HG02943 (cell line): ENCODE measurements at regions not wholly inside any gene's neighbourhood (a gene's known extent, or its start where the extent isn't known, plus 50 kb on each side); places are given as distances from the start of the nearest gene placed in this dataset.
"Not testable (repeated sequence)": the region's sequence is repeated elsewhere in the genome, so short reads cannot be mapped to it uniquely, and the experiment has no call there.

Experiments
- ATAC-seq: cut with Tn5 transposase; IDR thresholded peaks from one replicate; pipeline ENCODE4 v1.9.1; 2021; ENCODE audit warnings: mild to moderate bottlenecking, low read depth, moderate library complexity; ENCODE audit not compliant: unreplicated experiment

DNA sequence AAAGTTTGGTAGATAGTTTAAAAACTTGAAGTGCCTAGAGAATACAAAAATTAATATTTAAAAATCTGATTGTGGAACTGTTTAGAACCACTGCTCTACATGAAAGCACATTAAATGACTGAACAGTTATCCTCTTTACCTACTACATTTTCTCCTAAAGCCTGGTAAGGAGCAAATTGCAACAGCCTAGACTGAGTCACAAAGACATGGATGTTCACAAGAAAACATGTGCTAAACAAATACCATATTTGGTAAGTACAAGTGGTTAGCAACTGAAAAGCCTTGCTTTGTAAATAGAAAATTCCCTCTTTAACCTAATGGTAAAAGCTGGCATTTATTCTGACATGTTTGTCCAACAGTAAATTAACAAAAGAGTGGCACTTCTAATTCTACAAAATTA lies 203.1 kb downstream of the FBXO8 start:
- ATAC-seq: no peak

DNA sequence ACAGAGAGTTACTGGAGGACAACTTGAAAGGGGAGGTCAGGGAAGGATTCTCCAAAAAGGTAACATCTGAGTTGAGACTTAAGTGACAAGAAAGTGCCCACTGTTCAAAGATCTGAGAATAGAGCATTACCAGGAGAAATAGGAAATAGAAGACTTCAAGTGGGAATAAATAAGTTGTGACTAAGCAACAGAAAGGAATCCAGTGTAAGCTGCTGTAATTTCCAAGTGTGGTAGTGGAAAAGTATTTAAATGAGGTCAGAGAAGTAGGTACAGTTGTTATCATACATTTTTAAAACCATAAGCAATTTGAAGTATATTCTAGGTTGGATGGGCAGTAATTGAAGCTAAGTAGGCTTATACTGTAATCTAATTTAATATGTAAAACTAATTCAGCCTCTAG lies 211.9 kb downstream of the FBXO8 start:
- ATAC-seq: no peak

DNA sequence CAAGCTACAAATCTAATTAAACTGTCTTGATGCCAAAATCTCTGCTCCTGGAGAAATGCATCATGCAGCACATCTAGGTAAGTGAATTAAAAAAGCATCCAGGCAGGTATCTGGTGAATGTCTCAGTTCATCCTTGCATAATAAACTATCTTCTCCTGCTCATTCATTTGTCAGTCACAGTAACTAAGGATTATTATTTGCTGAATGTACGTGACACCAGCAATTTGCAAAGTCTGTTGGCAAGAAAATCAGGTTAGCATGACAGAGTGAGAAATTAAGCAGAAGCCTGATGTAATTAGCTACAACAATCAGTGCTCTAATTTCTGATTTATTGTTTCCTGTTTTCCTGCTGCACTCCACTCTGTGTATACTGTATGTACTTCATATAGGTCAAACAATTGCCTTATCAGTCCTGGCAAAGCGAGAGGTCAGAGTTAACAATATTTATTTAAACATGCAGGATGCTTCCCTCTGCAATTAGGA lies 213.6 kb downstream of the FBXO8 start:
- no peak for ATAC-seq

DNA sequence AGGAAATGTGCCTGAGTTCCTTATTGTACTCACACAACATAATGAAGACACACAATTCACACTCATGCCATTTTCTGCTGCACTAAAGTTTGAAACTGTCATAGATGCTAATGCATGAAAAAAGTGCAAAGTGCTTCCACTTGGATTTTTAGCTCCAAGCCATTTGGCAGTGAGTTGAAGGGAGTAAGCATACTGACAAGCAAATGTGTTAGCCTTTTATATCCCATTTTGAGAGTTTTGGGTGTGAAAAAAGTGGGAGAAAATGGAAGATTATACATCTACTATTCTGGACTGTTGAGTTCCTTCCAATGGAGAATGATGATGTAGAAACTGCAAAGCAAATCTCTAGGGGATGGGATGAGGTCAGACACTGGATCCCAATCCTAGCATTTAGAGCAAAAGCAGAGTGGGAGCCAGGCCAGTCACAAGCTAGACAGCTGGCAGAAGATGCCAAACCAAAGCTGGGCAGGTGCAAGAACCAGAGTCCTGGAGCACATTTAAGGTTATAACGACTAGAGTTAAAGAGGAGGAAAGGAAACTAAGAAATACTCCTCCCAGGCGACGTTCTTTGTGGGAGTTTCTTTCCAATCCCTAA lies 216.8 kb downstream of the FBXO8 start:
- no peak for ATAC-seq

DNA sequence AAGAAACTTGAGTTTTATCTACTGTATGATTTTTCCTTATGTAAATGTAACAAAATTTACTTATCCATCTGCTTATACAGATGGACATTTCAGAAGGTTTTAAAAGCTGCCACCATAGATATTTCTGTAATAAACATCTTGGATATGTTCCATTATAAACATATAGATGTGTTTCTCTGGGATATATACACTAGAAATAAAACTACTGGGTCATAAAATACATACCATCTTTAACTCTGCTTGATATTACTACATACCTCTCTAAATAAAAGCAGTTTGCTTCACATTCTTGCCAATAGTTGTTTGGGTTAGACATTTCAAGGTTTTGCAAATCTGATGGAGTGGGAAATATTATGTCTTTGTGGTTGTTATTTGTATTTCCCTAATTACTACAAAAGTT lies 220.6 kb downstream of the FBXO8 start:
- ATAC-seq: no peak

DNA sequence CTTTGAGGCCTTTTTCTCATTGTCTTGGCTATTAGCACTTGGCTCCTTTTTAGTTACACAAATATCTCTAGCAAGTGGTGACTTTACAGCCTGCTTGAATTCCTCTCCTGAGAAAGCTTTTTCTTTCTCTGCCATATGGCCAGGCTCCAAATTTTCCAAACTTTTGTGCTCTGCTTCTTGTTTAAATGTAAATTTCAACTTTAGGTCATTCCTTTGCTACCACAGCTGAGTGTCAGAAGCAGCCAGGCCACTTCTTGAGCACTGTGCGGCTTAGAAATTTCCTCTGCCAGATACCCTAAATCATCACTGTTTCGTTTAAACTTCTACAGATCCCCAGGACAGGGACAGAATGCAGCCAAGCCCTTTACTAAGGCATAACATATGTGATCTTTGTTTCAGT lies 222.4 kb downstream of the FBXO8 start:
- ATAC-seq: no peak

DNA sequence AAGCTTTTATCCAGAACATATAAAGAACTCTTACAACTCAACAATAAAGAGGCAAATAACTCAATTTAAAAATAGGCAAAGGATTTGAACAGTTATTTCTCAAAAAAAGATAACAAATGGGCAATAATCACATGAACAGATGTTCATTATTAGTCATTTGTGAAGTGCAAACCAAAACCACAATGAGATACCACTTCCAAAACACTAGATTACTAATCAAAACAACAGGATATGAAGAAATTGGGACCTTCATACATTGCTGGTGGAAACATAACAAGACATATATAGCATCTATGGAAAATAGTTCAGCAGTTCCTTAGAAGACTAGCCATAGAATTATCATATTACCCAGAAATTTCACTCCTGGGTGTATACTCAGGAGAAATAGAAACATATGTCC lies 224.6 kb downstream of the FBXO8 start:
- ATAC-seq: no peak

DNA sequence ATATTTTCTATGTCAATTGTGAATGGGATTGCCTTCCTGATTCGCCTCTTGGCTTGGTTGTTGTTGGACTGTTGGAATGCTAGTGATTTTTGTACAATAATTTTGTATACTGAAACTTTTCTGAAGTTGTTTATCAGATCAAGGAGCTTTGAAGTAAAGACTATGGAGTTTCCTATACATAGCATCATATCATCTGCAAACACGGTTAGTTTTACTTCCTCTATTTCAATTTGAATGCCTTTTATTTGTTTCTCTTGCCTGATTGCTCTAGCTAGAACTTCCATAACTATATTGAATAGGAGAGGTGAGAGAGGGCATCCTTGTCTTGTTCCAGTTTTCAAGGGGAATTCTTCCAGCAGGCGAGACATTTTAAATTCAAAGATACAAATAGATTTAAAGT lies 226.5 kb downstream of the FBXO8 start:
- no peak for ATAC-seq

DNA sequence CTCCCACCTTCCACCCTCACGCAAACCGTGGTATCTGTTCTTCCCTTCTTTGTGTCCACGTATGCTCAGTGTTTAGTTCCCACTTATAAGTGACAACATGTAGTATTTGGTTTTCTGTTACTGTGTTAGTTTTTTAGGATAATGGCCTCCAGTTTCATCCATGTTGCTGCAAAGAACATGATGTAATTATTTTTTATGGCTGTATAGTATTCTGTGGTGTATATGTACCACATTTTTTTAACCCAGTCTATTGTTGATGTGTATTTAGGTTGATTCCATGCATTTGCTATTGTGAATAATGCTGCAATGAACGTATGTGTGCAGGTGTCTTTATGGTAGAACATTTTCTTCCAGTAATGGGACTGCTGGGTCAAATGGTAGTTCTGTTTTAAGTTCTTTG lies 228.1 kb downstream of the FBXO8 start:
- ATAC-seq: no peak

DNA sequence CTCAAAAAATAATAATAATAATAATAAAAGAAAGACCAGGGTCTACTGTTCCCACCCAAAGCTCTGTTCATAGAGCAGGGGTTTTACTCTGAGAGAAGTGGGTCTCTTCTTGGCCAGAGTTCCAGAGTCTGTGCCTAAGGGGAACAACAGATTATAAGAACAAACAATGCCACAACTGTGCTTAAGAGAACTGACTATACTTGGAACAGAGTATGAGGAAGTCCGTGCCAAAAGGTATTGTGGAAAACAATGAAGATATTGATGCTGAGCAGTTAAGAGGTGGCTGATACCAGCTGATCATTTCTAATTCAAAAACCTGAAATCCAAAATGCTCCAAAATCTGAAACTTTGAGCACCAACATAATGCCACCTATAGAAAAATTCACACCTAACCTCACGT lies 229.6 kb downstream of the FBXO8 start:
- no peak for ATAC-seq

DNA sequence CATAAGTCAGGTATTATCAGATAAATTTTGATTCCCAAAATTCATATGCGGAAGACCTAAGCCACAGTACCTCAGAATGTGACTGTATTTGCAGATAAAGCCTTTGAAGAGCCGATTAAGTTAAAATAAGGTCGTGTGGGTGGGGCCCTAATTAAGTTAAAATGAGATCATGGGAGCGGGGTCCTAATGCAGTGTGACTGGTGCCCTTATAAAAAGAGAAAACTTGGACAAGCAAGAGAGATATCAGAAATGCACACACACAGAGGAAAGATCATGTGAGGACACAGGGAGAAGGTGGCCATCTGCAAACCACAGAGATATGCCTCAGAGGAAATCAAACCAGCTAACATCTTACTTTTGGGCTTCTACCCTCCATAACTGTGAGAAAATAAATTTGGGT lies 236.1 kb downstream of the FBXO8 start:
- ATAC-seq: no peak

DNA sequence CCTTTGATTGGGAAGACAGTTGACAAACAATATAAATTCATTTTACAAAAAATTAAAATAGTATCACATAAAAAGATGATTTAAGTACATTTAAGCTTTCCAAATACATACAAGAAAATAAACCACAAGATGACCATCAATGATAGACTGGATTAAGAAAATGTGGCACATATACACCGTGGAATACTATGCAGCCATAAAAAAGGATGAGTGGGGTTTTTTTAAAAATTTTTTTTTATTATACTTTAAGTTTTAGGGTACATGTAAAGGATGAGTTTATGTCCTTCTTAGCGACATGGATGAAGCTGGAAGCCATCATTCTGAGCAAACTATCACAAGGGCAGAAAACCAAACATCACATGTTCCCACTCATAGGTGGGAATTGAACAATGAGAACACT lies 237.6 kb downstream of the FBXO8 start:
- ATAC-seq: not testable (repeated sequence)

DNA sequence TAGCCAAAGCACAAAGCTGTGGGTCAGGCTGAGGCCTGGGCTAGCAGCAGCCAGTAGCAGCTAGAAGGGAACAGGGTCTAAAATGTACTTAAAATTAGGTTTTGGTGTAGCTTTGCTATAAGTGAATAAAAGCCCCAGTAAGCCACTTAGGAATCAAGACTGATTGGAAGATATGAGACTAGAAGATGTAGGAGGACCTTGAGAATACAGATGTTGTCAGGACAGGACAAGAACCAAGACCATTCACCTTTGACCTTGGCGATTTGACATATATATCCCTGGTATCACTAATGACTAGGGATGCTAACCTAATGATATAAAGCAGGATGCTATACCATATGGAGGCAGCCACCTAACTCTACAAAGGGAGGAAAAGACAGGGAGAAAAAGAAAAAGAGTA lies 238.1 kb downstream of the FBXO8 start:
- ATAC-seq: no peak

DNA sequence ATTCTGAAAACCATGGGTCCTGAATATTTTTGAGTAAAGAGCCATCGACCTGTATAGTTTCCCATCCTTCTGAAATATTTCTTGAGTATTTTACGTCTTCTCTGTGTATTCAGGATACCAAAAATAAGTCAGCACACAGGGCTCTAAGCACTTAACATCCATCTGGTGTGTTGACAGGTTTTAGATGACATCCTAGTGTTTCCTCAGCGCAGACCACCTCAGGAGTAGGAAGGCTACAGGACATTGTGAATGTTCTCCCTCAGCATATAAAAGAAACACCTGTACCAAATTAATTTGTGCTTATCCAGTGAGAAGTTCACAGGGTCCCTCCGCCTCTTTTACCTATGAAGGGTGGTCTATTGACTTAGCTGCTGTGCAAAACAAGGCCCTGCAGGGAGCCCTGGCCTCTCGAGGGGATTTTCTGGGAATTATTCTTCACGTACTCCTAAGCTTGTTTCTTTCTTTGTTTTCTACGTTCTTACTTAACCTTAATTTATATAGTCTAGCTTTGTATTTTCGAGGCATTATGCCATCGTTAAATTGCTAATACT lies 241.8 kb downstream of the FBXO8 start:
- no peak for ATAC-seq

DNA sequence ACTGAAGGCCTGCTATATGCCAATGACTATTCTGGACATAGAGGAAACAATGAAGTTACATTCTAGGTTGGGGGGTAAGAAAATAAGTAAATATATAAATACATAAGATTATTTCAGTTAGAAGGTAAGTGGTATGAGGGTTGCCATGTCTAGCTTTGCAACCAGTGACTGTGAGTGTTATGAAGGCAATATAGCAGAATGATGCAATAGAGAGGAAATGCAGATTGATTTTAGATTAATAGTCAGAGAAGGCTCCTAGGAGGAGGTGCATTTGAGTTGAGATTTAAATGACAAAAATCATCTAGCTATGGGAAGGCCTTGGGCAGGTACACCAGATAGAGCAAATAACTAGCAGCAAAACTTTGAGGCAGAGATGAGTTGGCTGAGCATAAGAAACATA lies 243.2 kb downstream of the FBXO8 start:
- ATAC-seq: no peak

DNA sequence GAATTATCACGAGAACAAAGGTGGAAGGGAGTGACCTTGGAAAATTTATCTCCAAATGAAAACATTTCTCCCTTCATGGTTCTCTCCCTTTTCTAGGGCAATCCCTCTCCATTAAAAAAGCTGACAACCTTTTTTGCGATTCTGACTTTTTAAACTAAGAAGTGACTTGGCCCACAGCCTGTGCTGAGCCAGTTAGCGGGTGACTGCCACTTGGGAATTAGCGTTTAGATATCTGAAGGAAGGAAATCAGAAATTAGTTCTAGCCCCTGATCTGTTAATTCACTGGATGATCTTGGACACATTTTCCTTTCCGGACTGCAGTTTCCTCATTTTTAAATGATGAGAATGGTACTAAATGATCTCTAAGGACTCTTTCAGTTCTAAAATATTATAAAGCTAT lies 245.0 kb downstream of the FBXO8 start:
- no peak for ATAC-seq

DNA sequence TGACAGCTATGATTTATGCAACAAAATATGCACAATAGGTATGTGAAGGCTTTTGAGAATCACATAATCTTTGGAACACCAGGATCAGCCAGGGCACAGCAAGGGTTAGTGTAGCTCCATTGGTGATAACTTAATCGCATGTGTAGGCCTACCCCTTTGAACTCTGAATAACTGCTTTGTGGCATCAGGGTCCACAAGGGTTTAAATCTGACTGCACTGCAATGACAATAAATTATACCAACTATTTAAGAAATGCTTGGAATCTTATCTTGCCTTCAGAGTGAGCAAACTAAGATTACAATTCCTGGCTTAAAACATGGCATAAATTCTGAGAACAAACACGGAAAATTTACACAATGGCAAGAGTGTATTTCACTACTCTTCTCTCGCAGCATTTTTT lies 245.8 kb downstream of the FBXO8 start:
- ATAC-seq: no peak

DNA sequence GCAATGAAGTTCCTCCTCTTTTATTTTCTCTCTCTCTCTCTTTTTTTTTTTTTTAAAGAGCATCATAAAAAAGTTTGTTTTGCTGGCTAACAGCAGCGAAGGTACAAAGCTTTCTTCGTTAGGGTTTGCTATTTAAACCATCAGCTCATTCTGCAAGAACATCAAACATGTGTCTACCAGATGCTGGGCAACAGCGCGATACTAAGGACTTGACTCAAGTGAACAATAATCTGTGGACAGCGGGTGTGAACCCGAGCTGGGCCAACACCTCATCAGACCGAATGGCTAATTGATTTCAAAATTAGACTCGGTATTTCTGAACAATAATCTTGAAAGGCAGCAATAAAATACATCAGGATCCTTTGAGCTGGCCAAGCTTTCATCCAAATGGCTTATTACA lies 246.4 kb downstream of the FBXO8 start:
- no peak for ATAC-seq

DNA sequence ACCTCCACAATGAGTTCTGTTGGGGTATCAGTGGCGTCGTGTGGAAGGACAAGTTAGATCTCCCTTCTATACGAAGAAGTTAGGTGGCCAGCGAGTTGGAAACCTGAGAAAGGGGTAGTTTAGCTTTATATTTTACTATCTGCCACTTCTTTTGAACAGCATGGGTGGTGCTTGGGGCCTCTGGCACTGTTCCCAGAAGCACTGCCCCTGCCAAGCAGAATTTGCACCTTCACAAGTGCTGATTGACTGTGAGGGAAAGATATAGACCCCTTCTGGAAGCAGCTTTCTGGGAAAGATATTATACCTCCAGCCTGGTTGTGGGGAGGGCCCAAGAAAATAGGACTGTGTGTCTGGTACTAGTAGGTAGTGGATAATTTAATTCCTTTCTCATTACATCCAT lies 246.9 kb downstream of the FBXO8 start:
- ATAC-seq: no peak

DNA sequence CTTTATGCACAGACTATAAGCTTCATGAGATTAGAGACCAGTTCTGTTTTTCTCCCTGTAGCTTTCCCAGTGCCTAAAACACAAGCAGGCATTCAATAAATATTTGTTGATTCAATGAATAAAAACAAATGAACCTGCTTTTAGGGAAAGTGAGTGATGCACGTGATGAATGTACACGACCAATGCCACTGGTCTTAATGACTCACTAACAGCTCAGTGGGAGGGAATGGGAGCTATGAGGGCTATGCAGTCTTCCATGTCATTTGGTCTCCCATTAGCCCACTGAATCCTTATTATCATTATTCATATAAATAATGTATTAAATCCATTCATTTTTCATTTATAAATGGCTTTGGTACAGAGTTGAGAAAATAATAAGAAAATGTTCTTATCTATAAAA lies 247.4 kb downstream of the FBXO8 start:
- no peak for ATAC-seq

DNA sequence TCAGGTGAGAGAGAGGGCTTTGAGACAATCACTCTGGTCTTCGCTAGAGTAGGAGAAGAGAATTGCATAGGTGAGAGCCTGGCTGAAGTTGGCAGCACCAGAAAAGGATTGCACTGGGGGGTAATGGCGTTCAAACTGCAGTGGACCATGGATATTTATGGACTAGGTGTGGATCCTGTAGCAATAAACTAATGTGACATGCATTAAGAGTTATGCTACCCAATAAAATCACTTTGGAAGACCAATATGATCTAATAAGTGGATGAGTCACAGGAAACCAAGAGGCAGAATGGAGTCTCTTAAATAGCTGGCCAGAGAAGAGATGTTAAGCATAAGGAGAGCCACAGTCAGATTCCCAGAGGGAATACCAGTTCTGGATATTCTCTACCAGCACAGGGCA lies 259.8 kb downstream of the FBXO8 start:
- ATAC-seq: no peak

DNA sequence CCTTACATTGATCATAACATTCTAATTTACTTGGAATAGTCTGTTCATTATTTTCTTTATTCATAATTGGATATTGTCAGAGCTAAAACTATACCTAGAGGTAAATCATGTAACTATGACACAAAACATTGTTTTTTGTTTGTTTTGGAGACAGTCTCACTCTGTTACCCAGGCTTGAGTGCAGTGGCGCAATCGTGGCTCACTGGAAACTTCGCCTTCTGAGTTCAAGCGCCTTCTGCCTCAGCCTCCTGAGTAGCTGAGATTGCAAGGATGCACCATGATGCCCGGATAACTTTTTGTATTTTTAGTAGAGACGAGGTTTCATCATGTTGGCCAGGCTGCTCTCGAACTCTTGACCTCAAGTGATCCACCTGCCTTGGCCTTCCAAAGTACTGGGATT lies 265.2 kb downstream of the FBXO8 start:
- no peak for ATAC-seq

DNA sequence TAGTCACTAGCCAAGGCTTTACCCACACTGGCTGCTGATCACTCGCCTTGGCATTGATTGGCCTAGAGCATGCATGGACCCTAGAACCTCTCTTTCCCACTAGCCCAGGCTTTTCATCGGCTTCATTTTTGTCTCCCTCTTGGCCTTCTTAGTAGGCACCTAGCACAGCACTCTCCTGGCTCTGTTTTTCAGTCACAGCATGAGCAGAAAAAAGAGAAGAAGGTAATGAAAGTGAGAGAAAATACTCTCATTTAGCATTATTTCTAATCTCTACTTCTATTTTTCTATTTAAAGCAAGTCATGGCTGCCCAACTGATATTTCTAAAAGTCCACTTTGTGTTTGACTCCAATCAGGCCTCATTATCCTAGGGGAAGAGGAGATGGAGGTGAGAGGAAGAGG lies 267.2 kb downstream of the FBXO8 start:
- ATAC-seq: no peak
